ENCODE measurements at regions not wholly inside any gene's neighbourhood (a gene's known extent, or its start where the extent isn't known, plus 50 kb on each side); places are given as distances from the start of the nearest gene placed in this dataset.

DNA sequence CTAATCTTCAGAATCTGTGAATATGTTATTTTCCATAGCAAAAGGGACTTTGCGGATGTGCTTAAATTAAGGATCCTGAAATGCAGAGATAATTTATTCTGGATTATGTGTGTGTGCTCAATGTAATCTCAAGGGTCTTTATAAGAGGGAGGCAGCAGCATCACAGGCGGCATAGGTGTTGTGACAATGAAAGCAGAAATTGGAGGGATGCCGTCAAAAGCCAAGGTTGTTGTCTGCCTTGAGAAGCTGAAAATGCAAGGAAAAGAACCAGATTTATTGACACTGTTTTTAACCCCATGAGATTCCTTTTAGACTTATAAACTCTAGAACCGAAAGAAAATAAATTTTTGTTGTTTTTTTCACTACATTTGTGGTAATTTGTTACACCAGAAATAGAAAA lies 948.5 kb downstream of the TLE4 start:
- peaks cover 2% of the 10 kb centered on the region for H3K9me3 ChIP-seq (ENCODE audit: severe bottlenecking)
- TF ChIP-seq, protein P1, sequence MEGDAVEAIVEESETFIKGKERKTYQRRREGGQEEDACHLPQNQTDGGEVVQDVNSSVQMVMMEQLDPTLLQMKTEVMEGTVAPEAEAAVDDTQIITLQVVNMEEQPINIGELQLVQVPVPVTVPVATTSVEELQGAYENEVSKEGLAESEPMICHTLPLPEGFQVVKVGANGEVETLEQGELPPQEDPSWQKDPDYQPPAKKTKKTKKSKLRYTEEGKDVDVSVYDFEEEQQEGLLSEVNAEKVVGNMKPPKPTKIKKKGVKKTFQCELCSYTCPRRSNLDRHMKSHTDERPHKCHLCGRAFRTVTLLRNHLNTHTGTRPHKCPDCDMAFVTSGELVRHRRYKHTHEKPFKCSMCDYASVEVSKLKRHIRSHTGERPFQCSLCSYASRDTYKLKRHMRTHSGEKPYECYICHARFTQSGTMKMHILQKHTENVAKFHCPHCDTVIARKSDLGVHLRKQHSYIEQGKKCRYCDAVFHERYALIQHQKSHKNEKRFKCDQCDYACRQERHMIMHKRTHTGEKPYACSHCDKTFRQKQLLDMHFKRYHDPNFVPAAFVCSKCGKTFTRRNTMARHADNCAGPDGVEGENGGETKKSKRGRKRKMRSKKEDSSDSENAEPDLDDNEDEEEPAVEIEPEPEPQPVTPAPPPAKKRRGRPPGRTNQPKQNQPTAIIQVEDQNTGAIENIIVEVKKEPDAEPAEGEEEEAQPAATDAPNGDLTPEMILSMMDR (IDR thresholded peaks at IDR 0.05; ENCODE audit: low read depth, low read length) = no peak
- no peak for DNase-seq
- no peaks in the 10 kb centered on the region for H3K27me3 ChIP-seq (ENCODE audit: insufficient read depth, low read depth, severe bottlenecking)
- H3K4me3 ChIP-seq (ENCODE audit: low read depth, low read length) = no peak overlapping the region
- no peak overlapping the region for H3K27ac ChIP-seq
- no peaks in the 10 kb centered on the region for H3K36me3 ChIP-seq

- DNase-seq = no peak
- Histone ChIP-seq H3K9me3 (ENCODE audit: severe bottlenecking) (no peaks in the 10 kb centered on the region), H3K36me3 (no peaks in the 10 kb centered on the region), H3K27me3 (ENCODE audit: insufficient read depth, low read depth, severe bottlenecking) (no peaks in the 10 kb centered on the region), H3K27ac (no peak overlapping the region), H3K4me3 (ENCODE audit: low read depth, low read length) (no peak overlapping the region)
- TF ChIP-seq, protein P1 (IDR thresholded peaks at IDR 0.05; ENCODE audit: low read depth, low read length) = no peak
Measured at GRCh38 chr9:80518441-80518840, 946.7 kb downstream of the TLE4 start.

- TF ChIP-seq, protein P1 (IDR thresholded peaks at IDR 0.05; ENCODE audit: low read depth, low read length) = no peak
- no peak for DNase-seq
- Histone ChIP-seq H3K27me3 (ENCODE audit: insufficient read depth, low read depth, severe bottlenecking) (no peaks in the 10 kb centered on the region), H3K9me3 (ENCODE audit: severe bottlenecking) (no peaks in the 10 kb centered on the region), H3K36me3 (no peaks in the 10 kb centered on the region), H3K27ac (no peak overlapping the region), H3K4me3 (ENCODE audit: low read depth, low read length) (no peak overlapping the region)
Measured at GRCh38 chr9:80516679-80517078, 944.9 kb downstream of the TLE4 start.

DNA sequence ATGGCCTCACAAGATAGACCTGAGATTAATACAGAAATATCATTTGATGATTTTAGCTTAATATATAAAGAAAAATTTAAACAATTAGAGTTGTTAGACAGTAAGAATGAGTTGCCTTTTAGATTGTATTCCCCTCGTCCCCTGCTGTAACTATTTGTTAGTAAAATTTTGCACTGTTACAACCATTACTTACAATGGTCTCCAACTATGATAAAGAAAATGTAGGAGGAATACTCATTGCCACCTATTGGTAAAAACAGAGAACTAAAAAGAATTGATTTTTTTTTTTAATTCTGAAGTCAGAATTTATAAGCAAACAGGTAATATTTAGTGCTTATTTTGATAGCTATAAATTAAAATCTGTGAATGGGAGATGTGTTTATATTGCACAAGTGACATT lies 937.6 kb downstream of the TLE4 start:
- no peak for DNase-seq
- TF ChIP-seq, protein P1 (IDR thresholded peaks at IDR 0.05; ENCODE audit: low read depth, low read length) = no peak
- no peaks in the 10 kb centered on the region for H3K27me3 ChIP-seq (ENCODE audit: insufficient read depth, low read depth, severe bottlenecking)
- H3K36me3 ChIP-seq = no peaks in the 10 kb centered on the region
- H3K27ac ChIP-seq = no peak overlapping the region
- H3K9me3 ChIP-seq (ENCODE audit: severe bottlenecking) = no peaks in the 10 kb centered on the region
- H3K4me3 ChIP-seq (ENCODE audit: low read depth, low read length) = no peak overlapping the region

- DNase-seq = no peak
- TF ChIP-seq, protein P1 (IDR thresholded peaks at IDR 0.05; ENCODE audit: low read depth, low read length) = no peak
- no peaks in the 10 kb centered on the region for H3K9me3 ChIP-seq (ENCODE audit: severe bottlenecking)
- H3K27me3 ChIP-seq (ENCODE audit: insufficient read depth, low read depth, severe bottlenecking) = no peaks in the 10 kb centered on the region
- H3K27ac ChIP-seq = no peak overlapping the region
- H3K36me3 ChIP-seq = no peaks in the 10 kb centered on the region
- H3K4me3 ChIP-seq (ENCODE audit: low read depth, low read length) = no peak overlapping the region
Measured at GRCh38 chr9:80507611-80508010, 935.8 kb downstream of the TLE4 start.

GRCh38 chr9:80504601-80505230 lies 933.0 kb downstream of the TLE4 start:
- Histone ChIP-seq H3K9me3 (ENCODE audit: severe bottlenecking) (no peaks in the 10 kb centered on the region), H3K4me3 (ENCODE audit: low read depth, low read length) (no peak overlapping the region), H3K27me3 (ENCODE audit: insufficient read depth, low read depth, severe bottlenecking) (no peaks in the 10 kb centered on the region), H3K36me3 (no peaks in the 10 kb centered on the region), H3K27ac (no peak overlapping the region)
- TF ChIP-seq, protein P1 (IDR thresholded peaks at IDR 0.05; ENCODE audit: low read depth, low read length) = no peak
- DNase-seq = no peak

Measured in WERI-Rb-1 (cell line).